Ishikawa (cell line): ENCODE measurements at regions not wholly inside any gene's neighbourhood (a gene's known extent, or its start where the extent isn't known, plus 50 kb on each side); places are given as distances from the start of the nearest gene placed in this dataset.

Source experiments
- CEBPB ChIP-seq: IDR thresholded peaks from 2 replicates; pipeline ENCODE4 v1.6.1; 2012
- CREB1 ChIP-seq: IDR thresholded peaks from 2 replicates; pipeline ENCODE4 v1.6.1; 2012; ENCODE audit warnings: low read depth
- EP300 ChIP-seq: IDR thresholded peaks from 2 replicates; pipeline ENCODE4 v1.6.1; 2012; ENCODE audit warnings: borderline replicate concordance
- FOXM1 ChIP-seq: IDR thresholded peaks from 2 replicates; pipeline ENCODE4 v1.6.1; 2012; ENCODE audit warnings: low read depth, borderline replicate concordance
- NFIC ChIP-seq: IDR thresholded peaks from 2 replicates; pipeline ENCODE4 v1.6.1; 2012
- TAF1 ChIP-seq: IDR thresholded peaks from 2 replicates; pipeline ENCODE4 v1.6.1; 2012; ENCODE audit warnings: low read depth, mild to moderate bottlenecking
- TCF12 ChIP-seq: IDR thresholded peaks from 2 replicates; pipeline ENCODE4 v1.6.1; 2012; ENCODE audit warnings: low read depth
- TEAD4 ChIP-seq: IDR thresholded peaks from 2 replicates; pipeline ENCODE4 v1.6.1; 2012
- ZBTB7A ChIP-seq: IDR thresholded peaks from 2 replicates; pipeline ENCODE4 v1.6.1; 2012; ENCODE audit warnings: low read depth
- TF ChIP-seq, protein P1 (sequence below): IDR thresholded peaks from 2 replicates; pipeline ENCODE4 v1.6.1; 2012
- TF ChIP-seq, protein P2 (sequence below): IDR thresholded peaks from 2 replicates; pipeline ENCODE4 v1.6.1; 2012; ENCODE audit warnings: low read depth, mild to moderate bottlenecking

DNA sequence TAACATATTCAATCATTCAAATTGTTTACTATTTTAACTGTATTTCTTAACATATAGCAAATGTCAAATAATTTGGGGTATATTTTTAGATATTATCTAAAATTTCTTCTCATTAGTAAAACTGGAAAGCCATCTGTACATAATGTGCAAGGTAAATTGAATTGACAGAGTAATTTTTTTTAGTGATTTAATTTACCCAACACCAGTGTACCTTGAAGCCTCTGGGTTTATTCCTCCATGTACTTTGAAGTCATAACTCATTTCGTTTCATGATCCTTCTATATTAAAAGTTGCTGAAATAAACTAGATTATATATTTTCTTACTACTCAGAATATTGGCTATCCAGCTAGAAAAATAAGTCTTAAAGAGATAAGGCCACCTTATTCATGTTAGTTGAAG, 674.9 kb downstream of the PRR16 start:
- TF ChIP-seq NFIC (no peak), CEBPB (no peak), EP300 (no peak), TEAD4 (no peak), FOXM1 (no peak), TCF12 (no peak), CREB1 (no peak), ZBTB7A (no peak), TAF1 (no peak)
- TF ChIP-seq, protein P1, sequence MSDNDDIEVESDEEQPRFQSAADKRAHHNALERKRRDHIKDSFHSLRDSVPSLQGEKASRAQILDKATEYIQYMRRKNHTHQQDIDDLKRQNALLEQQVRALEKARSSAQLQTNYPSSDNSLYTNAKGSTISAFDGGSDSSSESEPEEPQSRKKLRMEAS: no peak
- TF ChIP-seq, protein P2, sequence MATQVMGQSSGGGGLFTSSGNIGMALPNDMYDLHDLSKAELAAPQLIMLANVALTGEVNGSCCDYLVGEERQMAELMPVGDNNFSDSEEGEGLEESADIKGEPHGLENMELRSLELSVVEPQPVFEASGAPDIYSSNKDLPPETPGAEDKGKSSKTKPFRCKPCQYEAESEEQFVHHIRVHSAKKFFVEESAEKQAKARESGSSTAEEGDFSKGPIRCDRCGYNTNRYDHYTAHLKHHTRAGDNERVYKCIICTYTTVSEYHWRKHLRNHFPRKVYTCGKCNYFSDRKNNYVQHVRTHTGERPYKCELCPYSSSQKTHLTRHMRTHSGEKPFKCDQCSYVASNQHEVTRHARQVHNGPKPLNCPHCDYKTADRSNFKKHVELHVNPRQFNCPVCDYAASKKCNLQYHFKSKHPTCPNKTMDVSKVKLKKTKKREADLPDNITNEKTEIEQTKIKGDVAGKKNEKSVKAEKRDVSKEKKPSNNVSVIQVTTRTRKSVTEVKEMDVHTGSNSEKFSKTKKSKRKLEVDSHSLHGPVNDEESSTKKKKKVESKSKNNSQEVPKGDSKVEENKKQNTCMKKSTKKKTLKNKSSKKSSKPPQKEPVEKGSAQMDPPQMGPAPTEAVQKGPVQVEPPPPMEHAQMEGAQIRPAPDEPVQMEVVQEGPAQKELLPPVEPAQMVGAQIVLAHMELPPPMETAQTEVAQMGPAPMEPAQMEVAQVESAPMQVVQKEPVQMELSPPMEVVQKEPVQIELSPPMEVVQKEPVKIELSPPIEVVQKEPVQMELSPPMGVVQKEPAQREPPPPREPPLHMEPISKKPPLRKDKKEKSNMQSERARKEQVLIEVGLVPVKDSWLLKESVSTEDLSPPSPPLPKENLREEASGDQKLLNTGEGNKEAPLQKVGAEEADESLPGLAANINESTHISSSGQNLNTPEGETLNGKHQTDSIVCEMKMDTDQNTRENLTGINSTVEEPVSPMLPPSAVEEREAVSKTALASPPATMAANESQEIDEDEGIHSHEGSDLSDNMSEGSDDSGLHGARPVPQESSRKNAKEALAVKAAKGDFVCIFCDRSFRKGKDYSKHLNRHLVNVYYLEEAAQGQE: no peak
